Spinal cord (tissue), 9 donors: ENCODE measurements at regions not wholly inside any gene's neighbourhood (a gene's known extent, or its start where the extent isn't known, plus 50 kb on each side); places are given as distances from the start of the nearest gene placed in this dataset.

Source experiments
- DNase-seq, 6 donors: peaks; one replicate each; pipeline versions ENCODE4 v3.0.0 to v3.0.0-alpha.2; 2013 to 2015; ENCODE audit warnings: low spot score in 6 of 6, low read depth in 4 of 6
- H3K27ac ChIP-seq: one replicate; pipeline ENCODE4 v1.5.1; 2013; ENCODE audit warnings: low read depth, low read length, control low read depth
- H3K27me3 ChIP-seq: one replicate; pipeline ENCODE4 v1.6.1; 2013; ENCODE audit warnings: low read length; ENCODE audit not compliant: control insufficient read depth, insufficient read depth
- H3K36me3 ChIP-seq: one replicate; pipeline ENCODE4 v1.6.1; 2013; ENCODE audit warnings: low read length; ENCODE audit not compliant: control insufficient read depth, insufficient read depth
- H3K4me1 ChIP-seq: one replicate; pipeline ENCODE4 v1.6.1; 2013; ENCODE audit warnings: low read length; ENCODE audit not compliant: control insufficient read depth, insufficient read depth
- H3K4me3 ChIP-seq: one replicate; pipeline ENCODE4 v1.5.1; 2013; ENCODE audit warnings: low read depth, low read length, control low read depth
- H3K9me3 ChIP-seq: one replicate; pipeline ENCODE4 v1.6.1; 2013; ENCODE audit warnings: low read length; ENCODE audit not compliant: control insufficient read depth, insufficient read depth
- WGBS: methylation state at CpG from one replicate; pipeline ENCODE4 v1.1.5; 2013; ENCODE audit warnings: missing lambda C conversion rate; ENCODE audit not compliant: insufficient coverage; 5-methylcytosine and 5-hydroxymethylcytosine counted together
- donor health status: healthy.

- no CpG with 5 or more reads among the region's 1 CpG for WGBS
- H3K36me3 ChIP-seq = no peaks in the 10 kb centered on the region
- peaks cover 4% of the 10 kb centered on the region for H3K9me3 ChIP-seq
- H3K27me3 ChIP-seq = no peaks in the 10 kb centered on the region
- no peaks in the 10 kb centered on the region for H3K4me1 ChIP-seq
- H3K4me3 ChIP-seq = no peak overlapping the region
- no peak for DNase-seq
- H3K27ac ChIP-seq = no peak overlapping the region
These were observed 97.7 kb upstream of the CDK6 start for GRCh38 chr7:92934096-92934495.

- Histone ChIP-seq H3K27ac (no peak overlapping the region), H3K4me1 (no peaks in the 10 kb centered on the region), H3K36me3 (no peaks in the 10 kb centered on the region), H3K27me3 (no peaks in the 10 kb centered on the region), H3K9me3 (peaks cover 4% of the 10 kb centered on the region), H3K4me3 (no peak overlapping the region)
- DNase-seq = no peak
- WGBS = 75% methylated on average over 2 of the region's 8 CpGs
These were observed 96.1 kb upstream of the CDK6 start for GRCh38 chr7:92932450-92932849.

- H3K4me1 ChIP-seq = peaks cover 9% of the 10 kb centered on the region
- no peaks in the 10 kb centered on the region for H3K27me3 ChIP-seq
- WGBS = 83% methylated on average over 1 of the region's 1 CpG
- peaks cover 4% of the 10 kb centered on the region for H3K9me3 ChIP-seq
- no peaks in the 10 kb centered on the region for H3K36me3 ChIP-seq
- no peak overlapping the region for H3K4me3 ChIP-seq
- no peak for DNase-seq
- H3K27ac ChIP-seq = no peak overlapping the region
These were observed 94.0 kb upstream of the CDK6 start for GRCh38 chr7:92930404-92930803.

- Histone ChIP-seq H3K4me1 (peaks cover 9% of the 10 kb centered on the region), H3K4me3 (no peak overlapping the region), H3K27me3 (no peaks in the 10 kb centered on the region), H3K9me3 (peaks cover 4% of the 10 kb centered on the region), H3K27ac (no peak overlapping the region), H3K36me3 (no peaks in the 10 kb centered on the region)
- no peak for DNase-seq
- 91% methylated on average over 8 of the region's 8 CpGs for WGBS
These were observed 90.3 kb upstream of the CDK6 start for GRCh38 chr7:92926697-92927044.

GRCh38 chr7:92925876-92926696, 89.7 kb upstream of the CDK6 start:
- peaks cover 9% of the 10 kb centered on the region for H3K4me1 ChIP-seq
- WGBS = 53% methylated on average over 9 of the region's 9 CpGs
- no peaks in the 10 kb centered on the region for H3K27me3 ChIP-seq
- H3K9me3 ChIP-seq = peaks cover 4% of the 10 kb centered on the region
- no peak overlapping the region for H3K27ac ChIP-seq
- no peak for DNase-seq
- H3K4me3 ChIP-seq = no peak overlapping the region
- H3K36me3 ChIP-seq = no peaks in the 10 kb centered on the region

GRCh38 chr7:92924800-92925199, 88.4 kb upstream of the CDK6 start:
- no peaks in the 10 kb centered on the region for H3K9me3 ChIP-seq
- no peak overlapping the region for H3K27ac ChIP-seq
- H3K4me3 ChIP-seq = no peak overlapping the region
- WGBS = 88% methylated on average over 14 of the region's 15 CpGs
- no peak for DNase-seq
- no peaks in the 10 kb centered on the region for H3K27me3 ChIP-seq
- H3K36me3 ChIP-seq = no peaks in the 10 kb centered on the region
- H3K4me1 ChIP-seq = peaks cover 9% of the 10 kb centered on the region

GRCh38 chr7:92917230-92917629, 80.9 kb upstream of the CDK6 start:
- no peak overlapping the region for H3K27ac ChIP-seq
- DNase-seq = peak in 1 of 6 donors; percentile 4
- no peaks in the 10 kb centered on the region for H3K4me1 ChIP-seq
- H3K27me3 ChIP-seq = no peaks in the 10 kb centered on the region
- H3K36me3 ChIP-seq = no peaks in the 10 kb centered on the region
- H3K9me3 ChIP-seq = no peaks in the 10 kb centered on the region
- H3K4me3 ChIP-seq = no peak overlapping the region

GRCh38 chr7:92916770-92917224, 80.4 kb upstream of the CDK6 start:
- no peaks in the 10 kb centered on the region for H3K27me3 ChIP-seq
- peak in 5 of 6 donors; percentile 35 to 90 (median 47) for DNase-seq
- H3K36me3 ChIP-seq = no peaks in the 10 kb centered on the region
- 0% methylated on average over 2 of the region's 3 CpGs for WGBS
- H3K9me3 ChIP-seq = no peaks in the 10 kb centered on the region
- H3K4me1 ChIP-seq = no peaks in the 10 kb centered on the region
- H3K4me3 ChIP-seq = no peak overlapping the region
- H3K27ac ChIP-seq = peak overlapping the region; percentile 25

GRCh38 chr7:92915348-92915747, 79.0 kb upstream of the CDK6 start:
- Histone ChIP-seq H3K27me3 (no peaks in the 10 kb centered on the region), H3K4me3 (no peak overlapping the region), H3K36me3 (no peaks in the 10 kb centered on the region), H3K9me3 (no peaks in the 10 kb centered on the region), H3K27ac (no peak overlapping the region), H3K4me1 (no peaks in the 10 kb centered on the region)
- DNase-seq = no peak
- no CpG with 5 or more reads among the region's 3 CpGs for WGBS

GRCh38 chr7:92914645-92915044, 78.3 kb upstream of the CDK6 start:
- Histone ChIP-seq H3K27ac (no peak overlapping the region), H3K27me3 (no peaks in the 10 kb centered on the region), H3K9me3 (no peaks in the 10 kb centered on the region), H3K4me1 (no peaks in the 10 kb centered on the region), H3K36me3 (no peaks in the 10 kb centered on the region), H3K4me3 (no peak overlapping the region)
- DNase-seq = no peak
- WGBS = 50% methylated on average over 1 of the region's 2 CpGs
